WTC11 (cell line): ENCODE measurements at regions not wholly inside any gene's neighbourhood (a gene's known extent, or its start where the extent isn't known, plus 50 kb on each side); places are given as distances from the start of the nearest gene placed in this dataset.

Source experiments
- ATAC-seq: fragments of 200-7000 bp; cut with Tn5 transposase; 2 replicates; pipeline ENCODE4 v1.10.0; 2021; ENCODE audit warnings: mild to moderate bottlenecking, moderate library complexity
- CTCF ChIA-PET: fragments of 300-600 bp; sonication (Branson Sonifier 250); formaldehyde crosslinking; loops from one replicate; lab custom pipeline; 2021; ENCODE audit warnings: antibody characterized with exemption; lab: Charles Lee
- POLR2A ChIA-PET: fragments of 350-600 bp; sonication (Branson Sonifier 250); formaldehyde crosslinking; loops from one replicate; lab custom pipeline; 2021; ENCODE audit warnings: antibody characterized with exemption; lab: Charles Lee
- DNase-seq: peaks from one replicate; pipeline ENCODE4 v3.0.0; 2021; ENCODE audit warnings: low spot score
- H3K27ac Mint-ChIP-seq: 2 replicates; pipeline ENCODE4 v1.8.0; 2021; ENCODE audit warnings: mixed read lengths
- H3K27me3 Mint-ChIP-seq: 2 replicates; pipeline ENCODE4 v1.8.0; 2021; ENCODE audit warnings: low read depth, mild to moderate bottlenecking, moderate library complexity, mixed read lengths
- H3K36me3 Mint-ChIP-seq: 2 replicates; pipeline ENCODE4 v1.8.0; 2021; ENCODE audit warnings: mixed read lengths
- H3K4me1 Mint-ChIP-seq: 2 replicates; pipeline ENCODE4 v1.8.0; 2022; ENCODE audit warnings: mixed read lengths
- H3K4me3 Mint-ChIP-seq: 2 replicates; pipeline ENCODE4 v1.8.0; 2021; ENCODE audit warnings: mild to moderate bottlenecking, moderate library complexity, mixed read lengths
- H3K9me3 Mint-ChIP-seq: 2 replicates; pipeline ENCODE4 v1.8.0; 2021; ENCODE audit warnings: mixed read lengths
- AFF4 ChIP-seq: sonication (generic); formaldehyde crosslinking; IDR thresholded peaks from 2 replicates; pipeline ENCODE4 v1.8.1; 2023; ENCODE audit warnings: mild to moderate bottlenecking, missing genetic modification reagents, borderline replicate concordance
- ARID4B ChIP-seq: sonication (generic); formaldehyde crosslinking; IDR thresholded peaks from 2 replicates; pipeline ENCODE4 v1.8.0; 2023; ENCODE audit warnings: missing genetic modification reagents, mild to moderate bottlenecking, borderline replicate concordance
- ATF2 ChIP-seq: sonication (generic); formaldehyde crosslinking; IDR thresholded peaks from 2 replicates; pipeline ENCODE4 v1.8.1; 2022; ENCODE audit warnings: low read depth, missing genetic modification reagents, borderline replicate concordance
- ATF3 ChIP-seq: sonication (generic); formaldehyde crosslinking; conservative IDR thresholded peaks from 2 replicates; pipeline ENCODE4 v1.8.1; 2022; ENCODE audit warnings: mild to moderate bottlenecking, missing genetic modification reagents
- CDX4 ChIP-seq: fragments of 250-450 bp; sonication (Bioruptor Pico); IDR thresholded peaks from 2 replicates; pipeline ENCODE4 v1.9.0; 2021; ENCODE audit warnings: moderate library complexity, mild to moderate bottlenecking, inconsistent platforms, borderline replicate concordance
- CREM ChIP-seq: sonication (generic); formaldehyde crosslinking; IDR thresholded peaks from 2 replicates; pipeline ENCODE4 v1.8.1; 2022; ENCODE audit warnings: mild to moderate bottlenecking, missing genetic modification reagents, moderate library complexity
- FOXJ3 ChIP-seq: sonication (generic); formaldehyde crosslinking; IDR thresholded peaks from 2 replicates; pipeline ENCODE4 v1.9.0; 2021; ENCODE audit warnings: missing genetic modification reagents, mild to moderate bottlenecking, borderline replicate concordance
- MLX ChIP-seq: sonication (generic); formaldehyde crosslinking; IDR thresholded peaks from 2 replicates; pipeline ENCODE4 v1.8.1; 2023; ENCODE audit warnings: mild to moderate bottlenecking, missing genetic modification reagents, moderate library complexity
- NFE2L1 ChIP-seq: sonication (generic); formaldehyde crosslinking; IDR thresholded peaks from 2 replicates; pipeline ENCODE4 v1.8.1; 2023; ENCODE audit warnings: missing genetic modification reagents
- NFYB ChIP-seq: sonication (generic); formaldehyde crosslinking; conservative IDR thresholded peaks from 2 replicates; pipeline ENCODE4 v1.8.0; 2022; ENCODE audit warnings: low read depth, missing genetic modification reagents
- NR1H2 ChIP-seq: sonication (generic); formaldehyde crosslinking; IDR thresholded peaks from 2 replicates; pipeline ENCODE4 v1.9.0; 2021; ENCODE audit warnings: mild to moderate bottlenecking, moderate library complexity, missing genetic modification reagents
- PRRX2 ChIP-seq: fragments of 250-450 bp; sonication (Bioruptor Pico); IDR thresholded peaks from 2 replicates; pipeline ENCODE4 v1.8.0; 2021; ENCODE audit warnings: mild to moderate bottlenecking
- RELA ChIP-seq: sonication (generic); formaldehyde crosslinking; IDR thresholded peaks from 2 replicates; pipeline ENCODE4 v1.8.1; 2022; ENCODE audit warnings: missing genetic modification reagents, mild to moderate bottlenecking, borderline replicate concordance
- RORB ChIP-seq: fragments of 250-450 bp; sonication (Bioruptor Pico); IDR thresholded peaks from 2 replicates; pipeline ENCODE4 v1.9.0; 2021; ENCODE audit warnings: mild to moderate bottlenecking
- TCF7 ChIP-seq: sonication (generic); formaldehyde crosslinking; IDR thresholded peaks from 2 replicates; pipeline ENCODE4 v1.8.0; 2022; ENCODE audit warnings: mild to moderate bottlenecking, low read depth, missing genetic modification reagents, moderate library complexity
- USF2 ChIP-seq: sonication (generic); formaldehyde crosslinking; IDR thresholded peaks from 2 replicates; pipeline ENCODE4 v1.8.1; 2023; ENCODE audit warnings: mild to moderate bottlenecking, missing genetic modification reagents, moderate library complexity
- ZBTB21 ChIP-seq: sonication (generic); formaldehyde crosslinking; IDR thresholded peaks from 2 replicates; pipeline ENCODE4 v1.8.1; 2023; ENCODE audit warnings: mild to moderate bottlenecking, missing genetic modification reagents, borderline replicate concordance
- ZBTB43 ChIP-seq: sonication (generic); formaldehyde crosslinking; IDR thresholded peaks from 2 replicates; pipeline ENCODE4 v1.8.1; 2023; ENCODE audit warnings: mild to moderate bottlenecking, missing genetic modification reagents
- ZNF138 ChIP-seq: sonication (generic); formaldehyde crosslinking; conservative IDR thresholded peaks from 2 replicates; pipeline ENCODE4 v1.8.1; 2022; ENCODE audit warnings: mild to moderate bottlenecking, moderate library complexity, missing genetic modification reagents
- ZNF317 ChIP-seq: sonication (generic); formaldehyde crosslinking; IDR thresholded peaks from 2 replicates; pipeline ENCODE4 v1.8.1; 2023; ENCODE audit warnings: low read depth, mild to moderate bottlenecking, moderate library complexity, missing genetic modification reagents, borderline replicate concordance
- ZNF416 ChIP-seq: fragments of 250-450 bp; sonication (Bioruptor Pico); IDR thresholded peaks from 2 replicates; pipeline ENCODE4 v1.9.0; 2021; ENCODE audit warnings: mild to moderate bottlenecking, inconsistent platforms

GRCh38 chr3:182412066-182412465 lies 381.2 kb upstream of the ATP11B start (continued):
- TF ChIP-seq RORB (CRISPR knock-in tag) = no peak
- TF ChIP-seq CREM (CRISPR knock-in tag) = no peak
- no peak for TF ChIP-seq PRRX2
- no peak for TF ChIP-seq ZNF317 (CRISPR knock-in tag)
- TF ChIP-seq, all 79 proteins: peak for 0

GRCh38 chr3:182413061-182413460 lies 380.2 kb upstream of the ATP11B start:
- ATAC-seq (no peak), DNase-seq (no peak)
- ChIA-PET CTCF (no interaction called here), POLR2A (no interaction called here)
- no peaks in the 10 kb centered on the region; the same call in 1 of the 2 replicates for H3K9me3 Mint-ChIP-seq
- no peaks in the 10 kb centered on the region for H3K36me3 Mint-ChIP-seq
- H3K27ac Mint-ChIP-seq = no peak overlapping the region
- TF ChIP-seq ZNF416 (CRISPR knock-in tag) (no peak), TCF7 (CRISPR knock-in tag) (no peak), CDX4 (CRISPR knock-in tag) (no peak), FOXJ3 (no peak), NFYB (CRISPR knock-in tag) (no peak), ATF3 (CRISPR knock-in tag) (no peak), ATF2 (no peak), MLX (CRISPR knock-in tag) (no peak), ZBTB21 (CRISPR knock-in tag) (no peak)
- H3K4me3 Mint-ChIP-seq = no peak overlapping the region
- H3K27me3 Mint-ChIP-seq = no peaks in the 10 kb centered on the region
- peaks cover 15% of the 10 kb centered on the region for H3K4me1 Mint-ChIP-seq

GRCh38 chr3:182413682-182414081 lies 379.6 kb upstream of the ATP11B start:
- no peaks in the 10 kb centered on the region; the same call in 1 of the 2 replicates for H3K9me3 Mint-ChIP-seq
- peaks cover 15% of the 10 kb centered on the region for H3K4me1 Mint-ChIP-seq
- DNase-seq (no peak), ATAC-seq (no peak)
- ChIA-PET CTCF (no interaction called here), POLR2A (no interaction called here)
- H3K36me3 Mint-ChIP-seq = no peaks in the 10 kb centered on the region
- no peaks in the 10 kb centered on the region for H3K27me3 Mint-ChIP-seq
- no peak overlapping the region for H3K4me3 Mint-ChIP-seq
- no peak overlapping the region for H3K27ac Mint-ChIP-seq
- TF ChIP-seq USF2 (CRISPR knock-in tag) = no peak
- TF ChIP-seq NFE2L1 (CRISPR knock-in tag) = no peak
- TF ChIP-seq ZNF138 (CRISPR knock-in tag) = no peak
- no peak for TF ChIP-seq RELA (CRISPR knock-in tag)
- no peak for TF ChIP-seq ARID4B (CRISPR knock-in tag)
- TF ChIP-seq ZBTB43 (CRISPR knock-in tag) = no peak
- no peak for TF ChIP-seq RORB (CRISPR knock-in tag)
- TF ChIP-seq NR1H2 (CRISPR knock-in tag) = no peak
- TF ChIP-seq AFF4 (CRISPR knock-in tag) = no peak
